AG09309 (cell line): ENCODE measurements at regions not wholly inside any gene's neighbourhood (a gene's known extent, or its start where the extent isn't known, plus 50 kb on each side); places are given as distances from the start of the nearest gene placed in this dataset.

ENCODE experiments used
- DNase-seq: peaks from one replicate; pipeline ENCODE4 v3.0.0-alpha.2; 2010; ENCODE audit warnings: low read depth
- H3K4me3 ChIP-seq: 2 replicates; pipeline ENCODE4 v1.5.1; 2011; ENCODE audit warnings: mild to moderate bottlenecking, low read depth, low read length, moderate library complexity; ENCODE audit not compliant: control insufficient read depth
- CTCF ChIP-seq: IDR thresholded peaks from 2 replicates; pipeline ENCODE4 v1.5.1; 2011; ENCODE audit warnings: mild to moderate bottlenecking, low read depth, low read length, inconsistent platforms; ENCODE audit not compliant: insufficient read depth, control insufficient read depth; ENCODE audit errors: missing control alignments

GRCh38 chr2:211175956-211176355 is 619.6 kb downstream of the CPS1 start:
- no peak overlapping the region for H3K4me3 ChIP-seq
- no peak for TF ChIP-seq CTCF
- DNase-seq: no peak

- no peak for TF ChIP-seq CTCF
- DNase-seq: no peak
- no peak overlapping the region for H3K4me3 ChIP-seq
These were observed 620.2 kb downstream of the CPS1 start for GRCh38 chr2:211176514-211177141.

- no peak overlapping the region for H3K4me3 ChIP-seq
- DNase-seq: no peak
- TF ChIP-seq CTCF: no peak
These were observed 625.2 kb downstream of the CPS1 start for GRCh38 chr2:211181626-211182025.

GRCh38 chr2:211187602-211188001 is 631.2 kb downstream of the CPS1 start:
- H3K4me3 ChIP-seq: no peak overlapping the region
- no peak for TF ChIP-seq CTCF
- no peak for DNase-seq

GRCh38 chr2:211203986-211204385 is 647.6 kb downstream of the CPS1 start:
- no peak for DNase-seq
- TF ChIP-seq CTCF: no peak
- H3K4me3 ChIP-seq: no peak overlapping the region

GRCh38 chr2:211204456-211204855 is 648.1 kb downstream of the CPS1 start:
- no peak for DNase-seq
- no peak for TF ChIP-seq CTCF
- no peak overlapping the region for H3K4me3 ChIP-seq

GRCh38 chr2:211204902-211205301 is 648.5 kb downstream of the CPS1 start:
- TF ChIP-seq CTCF: no peak
- DNase-seq: no peak
- H3K4me3 ChIP-seq: no peak overlapping the region
